NCI-H1092 (cell line): ENCODE measurements at regions not wholly inside any gene's neighbourhood (a gene's known extent, or its start where the extent isn't known, plus 50 kb on each side); places are given as distances from the start of the nearest gene placed in this dataset.
"Not testable (repeated sequence)": the region's sequence is repeated elsewhere in the genome, so short reads cannot be mapped to it uniquely, and the experiment has no call there.

Source experiments
- DNase-seq: peaks from one replicate; lab custom pipeline; 2025; lab: John Stamatoyannopoulos, UW

- no peak for DNase-seq
These were observed 331.3 kb upstream of the MEIS1 start for GRCh38 chr2:66103581-66103980.

DNA sequence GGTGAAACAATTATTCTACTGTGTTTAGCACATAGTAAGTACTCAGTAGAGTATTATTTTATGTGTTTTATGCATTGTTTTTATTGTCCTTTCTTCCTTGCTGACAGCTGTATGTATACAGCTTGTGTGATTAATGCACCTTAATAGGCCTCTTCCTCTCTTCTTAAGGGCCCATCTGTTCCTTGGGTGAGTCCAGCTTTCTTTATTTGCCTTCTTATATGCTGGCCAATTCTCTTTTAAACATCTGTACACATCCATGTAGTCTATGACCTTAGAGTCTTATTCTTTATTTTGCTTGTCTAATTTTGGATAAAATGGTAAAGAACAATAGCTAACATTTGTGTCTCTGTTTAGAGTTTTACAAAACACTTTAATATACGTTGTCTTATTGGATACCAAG, 333.7 kb upstream of the MEIS1 start:
- no peak for DNase-seq

- DNase-seq: no peak
These were observed 339.0 kb upstream of the MEIS1 start for GRCh38 chr2:66095820-66096345.

DNA sequence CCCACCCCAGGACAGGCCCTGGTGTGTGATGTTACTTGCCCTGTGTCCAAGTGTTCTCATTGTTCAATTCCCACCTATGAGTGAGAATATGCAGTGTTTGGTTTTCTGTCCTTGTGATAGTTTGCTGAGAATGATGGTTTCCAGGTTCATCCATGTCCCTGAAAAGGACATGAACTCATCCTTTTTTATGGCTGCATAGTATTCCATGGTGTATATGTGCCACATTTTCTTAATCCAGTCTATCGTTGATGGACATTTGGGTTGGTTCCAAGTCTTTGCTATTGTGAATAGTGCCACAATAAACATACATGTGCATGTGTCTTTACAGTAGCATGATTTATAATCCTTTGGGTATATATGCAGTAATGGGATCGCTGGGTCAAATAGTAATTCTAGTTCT, 340.2 kb upstream of the MEIS1 start:
- DNase-seq: not testable (repeated sequence)

GRCh38 chr2:66093371-66093770, 341.6 kb upstream of the MEIS1 start:
- no peak for DNase-seq

GRCh38 chr2:66084948-66085590, 349.9 kb upstream of the MEIS1 start:
- DNase-seq: no peak

DNA sequence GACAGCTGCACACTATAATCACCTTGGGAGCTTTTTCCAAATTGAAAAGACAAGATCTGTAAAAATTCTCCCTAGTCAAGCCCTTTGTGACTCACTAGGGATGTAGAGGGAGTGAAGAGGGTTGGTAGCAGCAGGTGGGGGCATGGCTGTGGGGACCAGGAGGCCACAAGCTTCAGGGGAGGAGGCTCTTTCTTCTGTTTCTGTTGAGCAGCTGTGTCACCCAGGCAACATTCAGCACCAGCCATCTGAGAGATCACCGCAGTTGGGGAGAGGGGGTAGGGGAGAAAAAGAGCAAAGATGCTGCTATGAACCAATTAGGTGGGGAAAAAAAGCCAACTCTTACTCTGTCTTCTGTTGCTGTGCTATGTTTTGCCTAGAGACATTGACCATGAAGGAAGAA, 352.3 kb upstream of the MEIS1 start:
- no peak for DNase-seq

GRCh38 chr2:66080127-66080526, 354.8 kb upstream of the MEIS1 start:
- no peak for DNase-seq

DNA sequence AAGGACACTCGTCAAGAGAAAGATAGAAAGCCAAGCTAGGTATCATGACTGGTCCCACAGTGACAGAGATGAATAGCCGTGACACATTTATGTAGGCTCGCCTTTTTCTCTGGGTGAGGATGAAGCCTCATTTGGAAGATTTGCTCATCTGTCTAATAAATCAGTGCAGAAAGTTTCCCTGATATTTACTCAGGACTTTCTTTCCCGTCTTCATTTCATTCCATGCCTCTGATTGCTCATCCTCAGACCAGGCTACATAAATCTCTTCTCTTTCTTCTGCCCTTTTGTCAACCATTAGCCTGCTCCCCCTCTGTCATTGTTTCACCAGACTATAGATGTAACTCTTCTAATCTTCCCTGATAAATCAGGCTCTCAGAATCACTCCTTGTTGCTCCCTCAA, 361.8 kb upstream of the MEIS1 start:
- DNase-seq: no peak

DNA sequence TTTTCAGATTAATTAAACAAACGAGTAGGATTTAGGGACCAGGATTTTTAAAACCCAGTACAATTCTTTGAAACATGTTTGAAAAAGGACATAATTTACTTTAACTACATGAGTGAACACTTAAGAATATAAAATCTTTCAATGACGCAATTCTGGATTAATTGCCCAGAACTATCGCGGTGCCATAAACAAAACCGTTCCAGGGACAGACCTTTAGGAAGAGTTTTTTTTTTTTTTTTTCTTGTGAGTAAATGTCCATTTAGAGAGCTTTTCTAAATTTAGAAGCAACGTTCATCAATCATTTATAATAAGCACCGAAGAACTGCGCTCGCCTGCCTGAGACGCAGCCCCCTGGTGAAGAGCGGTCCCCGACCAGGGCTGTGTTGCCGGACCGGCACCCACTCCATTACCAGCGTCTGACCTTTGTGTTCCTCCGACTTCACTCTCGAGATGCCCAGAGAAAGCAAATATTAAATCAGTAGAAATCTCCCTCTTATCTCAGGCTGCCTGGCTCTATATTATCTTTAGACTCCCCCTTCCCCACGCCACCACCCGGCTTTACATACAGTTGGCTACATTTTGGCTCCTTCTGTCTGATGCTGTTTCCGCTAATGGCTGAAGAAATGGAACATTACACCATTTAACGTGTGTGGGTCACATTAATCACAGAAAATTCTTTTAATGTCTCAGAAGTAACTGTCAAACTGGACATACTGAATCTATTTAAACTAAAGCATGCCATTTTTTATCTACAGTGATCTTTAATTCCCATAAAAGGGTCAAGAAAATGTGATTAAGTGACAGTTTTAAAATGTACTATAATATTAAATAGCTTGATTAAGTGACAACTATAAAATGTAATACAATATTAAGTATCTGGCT, 364.0 kb upstream of the MEIS1 start:
- DNase-seq: no peak

DNA sequence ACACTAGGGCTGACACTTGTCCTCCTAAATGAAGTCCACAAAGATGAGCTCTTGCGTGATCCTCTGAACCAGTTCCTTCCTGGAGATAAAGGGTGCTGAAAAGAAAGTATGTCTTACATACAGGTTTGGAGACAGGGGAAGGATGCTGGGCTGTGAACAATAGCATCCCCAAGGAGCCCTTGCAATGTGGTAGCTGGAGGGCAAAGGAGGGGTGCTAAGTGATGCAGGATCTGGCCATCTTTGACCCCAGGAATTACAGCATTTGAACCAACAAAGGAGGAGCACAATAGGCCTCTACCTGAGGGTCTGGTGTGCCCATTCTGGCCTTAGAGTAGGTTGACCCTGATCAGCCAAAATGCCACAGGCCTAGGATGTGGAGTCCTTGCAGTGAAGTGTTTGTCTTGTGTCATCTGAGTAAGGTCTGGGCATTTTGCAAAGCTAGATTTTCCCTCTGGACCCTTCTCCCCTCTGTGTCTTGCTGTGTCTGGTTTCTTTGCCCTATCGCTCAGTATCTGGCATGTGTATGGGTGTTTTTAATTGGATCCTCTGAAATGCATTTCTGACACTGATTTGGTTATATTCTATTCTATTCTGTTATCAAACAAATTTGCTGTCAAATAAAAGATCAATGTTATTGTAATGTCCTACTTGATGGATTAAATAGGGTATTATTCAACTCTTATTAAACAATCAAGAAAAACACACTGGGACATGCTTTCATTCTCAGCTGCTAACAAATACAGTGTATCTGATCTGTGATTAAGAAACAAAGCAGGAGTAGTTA, 364.8 kb upstream of the MEIS1 start:
- no peak for DNase-seq

- DNase-seq: no peak
These were observed 368.9 kb upstream of the MEIS1 start for GRCh38 chr2:66066032-66066431.

GRCh38 chr2:66059332-66059731, 375.6 kb upstream of the MEIS1 start:
- no peak for DNase-seq

- DNase-seq: no peak
These were observed 376.2 kb upstream of the MEIS1 start for GRCh38 chr2:66058675-66059074.

- DNase-seq: no peak
These were observed 377.1 kb upstream of the MEIS1 start for GRCh38 chr2:66057844-66058243.

DNA sequence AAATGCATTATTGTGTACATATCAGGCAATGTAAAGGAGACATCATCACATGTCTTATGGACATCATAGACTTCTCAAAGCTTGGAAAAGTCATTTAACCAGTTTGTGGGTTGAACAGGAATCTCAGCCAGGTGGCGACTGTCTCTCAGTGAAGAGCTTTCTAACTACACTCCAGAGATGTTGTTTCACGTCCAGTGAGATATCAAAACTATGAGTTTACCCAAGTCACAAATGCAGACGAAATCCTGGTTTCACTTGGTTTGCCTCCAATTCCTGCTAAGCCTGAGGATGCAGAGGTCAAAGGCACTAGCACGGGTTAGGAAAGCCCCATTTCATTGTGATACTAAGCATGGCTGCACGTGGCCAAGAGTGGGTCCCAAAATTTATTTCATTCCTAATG, 384.5 kb upstream of the MEIS1 start:
- DNase-seq: no peak

GRCh38 chr2:66048667-66049066, 386.3 kb upstream of the MEIS1 start:
- DNase-seq: no peak

- no peak for DNase-seq
These were observed 392.8 kb upstream of the MEIS1 start for GRCh38 chr2:66041902-66042657.

DNA sequence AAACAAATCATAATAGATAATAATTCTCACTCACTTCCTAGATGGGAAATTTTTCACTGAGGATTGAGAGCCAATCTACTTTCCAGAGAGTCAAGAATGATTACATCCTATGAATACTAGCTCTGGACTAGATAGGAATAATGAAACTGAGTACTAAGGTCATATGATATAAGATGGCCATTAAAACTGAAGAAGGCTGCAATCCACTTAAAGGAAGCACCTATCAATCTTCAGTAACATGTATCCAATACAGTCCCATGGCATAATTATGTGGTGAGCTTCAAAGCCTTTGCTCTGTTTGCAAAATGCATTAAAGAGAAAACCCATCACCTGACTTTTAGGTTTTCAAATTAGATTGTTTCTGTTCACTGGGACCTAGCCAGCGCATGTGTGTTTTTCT, 398.0 kb upstream of the MEIS1 start:
- no peak for DNase-seq

GRCh38 chr2:66034467-66034866, 400.5 kb upstream of the MEIS1 start:
- no peak for DNase-seq

DNA sequence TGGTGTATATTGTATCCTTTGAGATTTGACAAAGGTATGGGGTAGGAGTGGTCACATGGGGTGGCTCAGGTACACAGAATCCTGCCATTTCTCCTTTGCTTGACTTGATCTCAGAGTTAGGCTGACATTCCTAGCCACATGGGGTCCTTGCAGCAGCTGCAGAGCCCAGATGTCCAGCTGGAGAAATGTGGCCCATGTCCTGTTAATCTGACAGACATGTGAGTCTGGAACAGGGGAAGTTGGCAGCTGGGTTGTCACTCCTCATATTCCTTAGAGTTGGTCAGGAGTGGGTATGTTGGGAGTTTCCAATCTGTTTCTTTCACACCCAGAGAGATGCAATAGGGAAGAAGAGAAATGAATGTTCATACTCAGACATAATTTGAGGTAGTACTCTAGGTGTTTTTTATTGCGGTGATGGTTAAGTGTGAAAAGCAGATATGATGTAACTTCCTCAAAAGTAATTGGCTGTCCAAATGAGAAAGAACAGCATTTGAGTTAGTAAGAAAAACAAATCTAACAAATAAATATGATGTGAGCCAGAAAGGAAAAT, 402.6 kb upstream of the MEIS1 start:
- DNase-seq: no peak

- no peak for DNase-seq
These were observed 403.7 kb upstream of the MEIS1 start for GRCh38 chr2:66031236-66031635.
